ENCODE measurements at regions not wholly inside any gene's neighbourhood (a gene's known extent, or its start where the extent isn't known, plus 50 kb on each side); places are given as distances from the start of the nearest gene placed in this dataset.

DNA sequence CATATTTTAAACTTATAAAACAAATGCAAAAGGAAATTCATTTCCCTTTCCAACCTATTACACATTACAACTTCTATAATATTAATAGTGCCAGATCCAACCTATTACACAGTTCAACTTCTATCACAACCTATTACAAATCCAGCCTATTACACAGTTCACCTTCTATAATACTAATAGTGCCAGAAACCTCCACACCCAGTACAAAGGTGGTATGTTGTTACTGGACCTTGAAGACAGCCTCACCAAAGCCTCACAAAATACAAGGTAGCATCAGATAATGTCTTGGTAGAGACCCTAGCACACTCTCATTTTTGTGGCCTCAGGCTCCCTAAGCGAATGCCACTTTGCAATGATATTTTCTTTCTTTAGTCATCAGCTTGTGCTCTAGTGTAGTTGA, 68.7 kb upstream of the PELI2 start:
- BruUV-seq (replicated peaks), result no TSS peak
- H4K8ac ChIP-seq (ENCODE audit: low read depth in 2 of 2, low read length in 2 of 2), result no peak overlapping the region
- H3K9me1 ChIP-seq (ENCODE audit: insufficient read depth, low read length), result no peaks in the 10 kb centered on the region
- no peaks in the 10 kb centered on the region for H3K79me1 ChIP-seq (ENCODE audit: low read depth in 1 of 2, low read length in 2 of 2)
- H3K27me3 ChIP-seq (ENCODE audit: control insufficient read depth, insufficient read depth, low read length), result peaks cover 18% of the 10 kb centered on the region
- no peak overlapping the region for H4K5ac ChIP-seq (ENCODE audit: low read depth, low read length)
- no peak overlapping the region for H3K9ac ChIP-seq (ENCODE audit: low read depth, low read length)
- H2AK5ac ChIP-seq (ENCODE audit: low read depth, low read length), result no peak overlapping the region
- H2BK20ac ChIP-seq (ENCODE audit: low read depth, low read length), result no peak overlapping the region
- H3K4ac ChIP-seq (ENCODE audit: low read depth, low read length), result no peak overlapping the region
- H4K20me1 ChIP-seq (ENCODE audit: insufficient read depth, low read length), result no peaks in the 10 kb centered on the region
- H3K36me3 ChIP-seq (ENCODE audit: control insufficient read depth, insufficient read depth, low read length), result no peaks in the 10 kb centered on the region
- intact Hi-C loops (cut with micrococcal nuclease) (no loop called here), dilution Hi-C loops (cut with HindIII; ENCODE audit: low sequenced_read_pairs, unreplicated experiment) (no loop called here), in situ Hi-C loops (cut with MboI; ENCODE audit: low sequenced_read_pairs) (no loop called here)
- no peak overlapping the region for H3K18ac ChIP-seq (ENCODE audit: low read depth, low read length)
- no peak overlapping the region for H2AFZ ChIP-seq (replicated peaks; ENCODE audit: low read length, poor library complexity)
- H3K14ac ChIP-seq (replicated peaks; ENCODE audit: low read depth, low read length), result no peak overlapping the region
- H2BK120ac ChIP-seq (ENCODE audit: low read depth, low read length), result no peak overlapping the region
- no peak overlapping the region for H3K23ac ChIP-seq (ENCODE audit: low read depth, low read length)
- no peak overlapping the region for H2BK15ac ChIP-seq (ENCODE audit: low read depth, low read length)
- H3K4me3 ChIP-seq (ENCODE audit: insufficient read depth, low read depth, low read length), result no peak overlapping the region
- ChIA-PET CTCF (no interaction called here), POLR2A (ENCODE audit: unreplicated experiment) (no interaction called here)
- H2AK9ac ChIP-seq (replicated peaks; ENCODE audit: low read depth, low read length, poor library complexity), result no peak overlapping the region
- TF ChIP-seq FOS (IDR thresholded peaks at IDR 0.05; ENCODE audit: low read depth, low read length), result no peak
- TF ChIP-seq MXI1 (IDR thresholded peaks at IDR 0.05; ENCODE audit: borderline replicate concordance, low read depth, low read length), result no peak
- TF ChIP-seq MAFK (IDR thresholded peaks at IDR 0.05; ENCODE audit: low read depth, low read length), result no peak
- TF ChIP-seq RFX5 (IDR thresholded peaks at IDR 0.05; ENCODE audit: low read depth, low read length), result no peak
- no peak for TF ChIP-seq MAZ (IDR thresholded peaks at IDR 0.05; ENCODE audit: borderline replicate concordance, low read depth, low read length)
- TF ChIP-seq, protein P1, sequence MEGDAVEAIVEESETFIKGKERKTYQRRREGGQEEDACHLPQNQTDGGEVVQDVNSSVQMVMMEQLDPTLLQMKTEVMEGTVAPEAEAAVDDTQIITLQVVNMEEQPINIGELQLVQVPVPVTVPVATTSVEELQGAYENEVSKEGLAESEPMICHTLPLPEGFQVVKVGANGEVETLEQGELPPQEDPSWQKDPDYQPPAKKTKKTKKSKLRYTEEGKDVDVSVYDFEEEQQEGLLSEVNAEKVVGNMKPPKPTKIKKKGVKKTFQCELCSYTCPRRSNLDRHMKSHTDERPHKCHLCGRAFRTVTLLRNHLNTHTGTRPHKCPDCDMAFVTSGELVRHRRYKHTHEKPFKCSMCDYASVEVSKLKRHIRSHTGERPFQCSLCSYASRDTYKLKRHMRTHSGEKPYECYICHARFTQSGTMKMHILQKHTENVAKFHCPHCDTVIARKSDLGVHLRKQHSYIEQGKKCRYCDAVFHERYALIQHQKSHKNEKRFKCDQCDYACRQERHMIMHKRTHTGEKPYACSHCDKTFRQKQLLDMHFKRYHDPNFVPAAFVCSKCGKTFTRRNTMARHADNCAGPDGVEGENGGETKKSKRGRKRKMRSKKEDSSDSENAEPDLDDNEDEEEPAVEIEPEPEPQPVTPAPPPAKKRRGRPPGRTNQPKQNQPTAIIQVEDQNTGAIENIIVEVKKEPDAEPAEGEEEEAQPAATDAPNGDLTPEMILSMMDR (conservative IDR thresholded peaks at IDR 0.05; ENCODE audit: low read depth, low read length), result no peak
- no peak for TF ChIP-seq NFE2L2 (IDR thresholded peaks at IDR 0.05; ENCODE audit: low read depth, low read length)
- TF ChIP-seq RAD21 (IDR thresholded peaks at IDR 0.05; ENCODE audit: low read length), result no peak
- no peak for TF ChIP-seq CHD1 (IDR thresholded peaks at IDR 0.05; ENCODE audit: low read depth, low read length)
- TF ChIP-seq, protein P2, sequence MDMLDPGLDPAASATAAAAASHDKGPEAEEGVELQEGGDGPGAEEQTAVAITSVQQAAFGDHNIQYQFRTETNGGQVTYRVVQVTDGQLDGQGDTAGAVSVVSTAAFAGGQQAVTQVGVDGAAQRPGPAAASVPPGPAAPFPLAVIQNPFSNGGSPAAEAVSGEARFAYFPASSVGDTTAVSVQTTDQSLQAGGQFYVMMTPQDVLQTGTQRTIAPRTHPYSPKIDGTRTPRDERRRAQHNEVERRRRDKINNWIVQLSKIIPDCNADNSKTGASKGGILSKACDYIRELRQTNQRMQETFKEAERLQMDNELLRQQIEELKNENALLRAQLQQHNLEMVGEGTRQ (IDR thresholded peaks at IDR 0.05; ENCODE audit: low read depth, low read length), result no peak
- no peak for TF ChIP-seq POLR2A (IDR thresholded peaks at IDR 0.05; ENCODE audit: low read depth, low read length)
- no peak for TF ChIP-seq RCOR1 (IDR thresholded peaks at IDR 0.05; ENCODE audit: insufficient replicate concordance, low read length)
- no peak for TF ChIP-seq SMC3 (IDR thresholded peaks at IDR 0.05; ENCODE audit: low read depth, low read length)
- TF ChIP-seq BHLHE40 (IDR thresholded peaks at IDR 0.05; ENCODE audit: low read depth, low read length), result no peak
- TF ChIP-seq CEBPB (IDR thresholded peaks at IDR 0.05; ENCODE audit: low read depth, low read length), result no peak
- TF ChIP-seq, protein P3, sequence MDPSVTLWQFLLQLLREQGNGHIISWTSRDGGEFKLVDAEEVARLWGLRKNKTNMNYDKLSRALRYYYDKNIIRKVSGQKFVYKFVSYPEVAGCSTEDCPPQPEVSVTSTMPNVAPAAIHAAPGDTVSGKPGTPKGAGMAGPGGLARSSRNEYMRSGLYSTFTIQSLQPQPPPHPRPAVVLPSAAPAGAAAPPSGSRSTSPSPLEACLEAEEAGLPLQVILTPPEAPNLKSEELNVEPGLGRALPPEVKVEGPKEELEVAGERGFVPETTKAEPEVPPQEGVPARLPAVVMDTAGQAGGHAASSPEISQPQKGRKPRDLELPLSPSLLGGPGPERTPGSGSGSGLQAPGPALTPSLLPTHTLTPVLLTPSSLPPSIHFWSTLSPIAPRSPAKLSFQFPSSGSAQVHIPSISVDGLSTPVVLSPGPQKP (IDR thresholded peaks at IDR 0.05; ENCODE audit: borderline replicate concordance, low read depth, low read length), result no peak
- no peak overlapping the region for H3K4me2 ChIP-seq (ENCODE audit: low read depth, low read length)
- ATAC-seq (ENCODE audit: low read depth) (no peak), DNase-seq (no peak)
- H3K4me1 ChIP-seq (ENCODE audit: control insufficient read depth, insufficient read depth, low read length), result no peaks in the 10 kb centered on the region
- no peak overlapping the region for H2BK5ac ChIP-seq (ENCODE audit: low read depth, low read length, poor library complexity, severe bottlenecking)
- H3K56ac ChIP-seq (ENCODE audit: extremely low read depth, insufficient read depth, low read length), result no peak overlapping the region
- H3K9me3 ChIP-seq (ENCODE audit: control insufficient read depth, insufficient read depth, low read length), result no peaks in the 10 kb centered on the region
- no peak overlapping the region for H3K27ac ChIP-seq (ENCODE audit: insufficient read depth, low read length)
- no CpG with 5 or more reads among the region's 1 CpG for WGBS, 2 experiments (ENCODE audit: extremely low coverage in 2 of 2, insufficient read length in 1 of 2)
- no peak overlapping the region for H4K91ac ChIP-seq (ENCODE audit: insufficient read depth, low read depth, low read length)
